ENCODE measurements at regions not wholly inside any gene's neighbourhood (a gene's known extent, or its start where the extent isn't known, plus 50 kb on each side); places are given as distances from the start of the nearest gene placed in this dataset.

Small RNA genes lying in the stretch of these regions (small RNA-seq; reads per million reads assigned to genes)
- 0 reads per million in 4 donors for gene RNU6-266P

Data from transverse colon (tissue), 4 donors.